ENCODE measurements at regions not wholly inside any gene's neighbourhood (a gene's known extent, or its start where the extent isn't known, plus 50 kb on each side); places are given as distances from the start of the nearest gene placed in this dataset.

DNA sequence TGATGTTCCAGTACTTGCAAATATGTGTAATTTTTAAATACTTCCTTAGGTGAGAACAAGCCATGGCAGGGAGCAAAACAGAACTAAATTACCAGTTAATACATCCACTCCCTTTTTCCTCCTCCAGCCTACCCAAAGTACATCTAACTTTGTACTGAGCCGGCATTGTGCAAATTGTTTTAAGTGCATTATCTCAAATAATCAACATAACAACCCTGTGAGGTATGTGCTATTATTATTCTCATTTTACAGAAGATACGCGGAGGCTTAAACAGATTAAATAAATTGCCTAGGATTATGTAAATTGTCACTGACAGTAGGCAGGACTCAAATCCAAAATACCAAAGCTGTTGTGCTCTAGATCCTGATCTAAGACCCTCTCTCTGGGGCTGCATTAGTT is 55.5 kb upstream of the KLF4 start:
- no peak overlapping the region for H3K27ac ChIP-seq
- TF ChIP-seq, protein P1, sequence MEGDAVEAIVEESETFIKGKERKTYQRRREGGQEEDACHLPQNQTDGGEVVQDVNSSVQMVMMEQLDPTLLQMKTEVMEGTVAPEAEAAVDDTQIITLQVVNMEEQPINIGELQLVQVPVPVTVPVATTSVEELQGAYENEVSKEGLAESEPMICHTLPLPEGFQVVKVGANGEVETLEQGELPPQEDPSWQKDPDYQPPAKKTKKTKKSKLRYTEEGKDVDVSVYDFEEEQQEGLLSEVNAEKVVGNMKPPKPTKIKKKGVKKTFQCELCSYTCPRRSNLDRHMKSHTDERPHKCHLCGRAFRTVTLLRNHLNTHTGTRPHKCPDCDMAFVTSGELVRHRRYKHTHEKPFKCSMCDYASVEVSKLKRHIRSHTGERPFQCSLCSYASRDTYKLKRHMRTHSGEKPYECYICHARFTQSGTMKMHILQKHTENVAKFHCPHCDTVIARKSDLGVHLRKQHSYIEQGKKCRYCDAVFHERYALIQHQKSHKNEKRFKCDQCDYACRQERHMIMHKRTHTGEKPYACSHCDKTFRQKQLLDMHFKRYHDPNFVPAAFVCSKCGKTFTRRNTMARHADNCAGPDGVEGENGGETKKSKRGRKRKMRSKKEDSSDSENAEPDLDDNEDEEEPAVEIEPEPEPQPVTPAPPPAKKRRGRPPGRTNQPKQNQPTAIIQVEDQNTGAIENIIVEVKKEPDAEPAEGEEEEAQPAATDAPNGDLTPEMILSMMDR (conservative IDR thresholded peaks at IDR 0.05) = no peak

DNA sequence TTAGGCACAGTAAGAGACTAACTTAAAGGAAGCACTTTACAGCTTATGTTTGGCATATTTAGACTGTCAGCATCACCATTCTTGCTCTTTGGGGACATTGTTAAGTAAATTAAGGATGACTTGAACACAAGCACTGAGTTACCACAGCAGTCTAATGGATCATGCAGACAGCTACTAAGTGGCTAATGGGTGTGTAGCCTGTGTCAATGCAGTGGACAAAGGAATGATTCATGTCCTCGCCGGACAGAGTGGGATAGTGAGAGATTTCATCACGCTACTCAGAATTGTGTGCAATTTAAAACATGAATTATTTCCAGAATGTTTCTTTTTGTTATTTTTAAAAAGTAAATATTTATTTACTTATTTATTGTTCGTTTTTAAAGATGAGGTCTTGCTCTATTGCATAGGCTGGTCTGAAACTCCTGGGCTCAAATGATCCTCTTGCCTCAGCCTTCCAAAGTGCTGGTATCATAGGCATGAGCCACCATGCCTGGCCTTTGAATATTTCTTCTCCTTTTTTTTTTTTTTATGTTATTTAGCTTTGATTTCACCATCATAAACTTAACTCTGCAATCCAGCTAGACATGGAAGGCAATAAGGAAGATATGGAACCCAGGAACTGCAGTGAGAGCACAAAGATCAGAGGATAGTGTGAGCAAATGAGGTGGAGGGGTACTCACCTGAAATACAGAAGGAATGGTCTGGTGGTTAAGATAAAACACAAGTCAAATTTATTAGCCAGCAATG is 53.0 kb upstream of the KLF4 start:
- TF ChIP-seq, protein P1 (conservative IDR thresholded peaks at IDR 0.05) = no peak
- no peak overlapping the region for H3K27ac ChIP-seq

DNA sequence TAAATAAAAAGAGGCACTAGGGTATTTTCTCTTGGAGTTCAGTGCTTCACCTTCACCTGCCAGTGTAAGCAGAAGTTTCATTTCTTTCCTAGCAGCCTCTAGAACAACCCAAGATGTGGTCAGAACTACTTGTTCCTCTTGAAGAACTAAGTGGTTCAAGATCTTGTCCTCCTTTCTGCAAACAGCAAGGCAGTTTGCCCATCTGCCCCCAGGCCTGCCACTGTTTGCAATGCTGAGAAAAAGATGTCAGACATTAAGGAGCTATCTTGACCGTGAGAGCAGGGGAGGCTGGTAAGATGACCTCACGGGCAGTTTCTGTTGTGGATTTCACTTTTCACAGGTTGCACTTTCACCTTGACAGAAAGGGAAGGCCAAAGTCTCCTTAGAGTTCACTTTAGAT is 52.0 kb upstream of the KLF4 start:
- TF ChIP-seq, protein P1 (conservative IDR thresholded peaks at IDR 0.05) = no peak

DNA sequence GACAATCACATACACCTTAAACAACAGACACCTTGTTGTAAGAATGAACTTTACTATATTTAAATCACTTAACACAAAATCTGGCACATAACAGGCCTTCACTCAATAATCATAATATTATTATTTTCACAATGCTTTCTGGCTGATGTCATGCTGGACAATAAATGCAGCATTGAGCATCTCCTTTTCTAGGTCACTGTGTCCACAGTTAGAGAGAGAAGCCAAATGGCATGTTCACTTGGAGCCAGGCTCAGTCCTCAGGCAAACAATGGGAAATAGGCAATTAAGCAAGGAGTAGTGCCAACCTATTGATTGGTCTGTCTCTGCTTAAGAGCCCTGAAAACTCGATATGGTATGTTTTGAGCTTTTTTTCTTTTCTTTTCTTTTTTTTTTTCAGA is 50.6 kb upstream of the KLF4 start:
- no peak overlapping the region for H3K27ac ChIP-seq
- TF ChIP-seq, protein P1 (conservative IDR thresholded peaks at IDR 0.05) = no peak

More for the DNA sequence above, 52.0 kb upstream of the KLF4 start:
- H3K27ac ChIP-seq = no peak overlapping the region

DNA sequence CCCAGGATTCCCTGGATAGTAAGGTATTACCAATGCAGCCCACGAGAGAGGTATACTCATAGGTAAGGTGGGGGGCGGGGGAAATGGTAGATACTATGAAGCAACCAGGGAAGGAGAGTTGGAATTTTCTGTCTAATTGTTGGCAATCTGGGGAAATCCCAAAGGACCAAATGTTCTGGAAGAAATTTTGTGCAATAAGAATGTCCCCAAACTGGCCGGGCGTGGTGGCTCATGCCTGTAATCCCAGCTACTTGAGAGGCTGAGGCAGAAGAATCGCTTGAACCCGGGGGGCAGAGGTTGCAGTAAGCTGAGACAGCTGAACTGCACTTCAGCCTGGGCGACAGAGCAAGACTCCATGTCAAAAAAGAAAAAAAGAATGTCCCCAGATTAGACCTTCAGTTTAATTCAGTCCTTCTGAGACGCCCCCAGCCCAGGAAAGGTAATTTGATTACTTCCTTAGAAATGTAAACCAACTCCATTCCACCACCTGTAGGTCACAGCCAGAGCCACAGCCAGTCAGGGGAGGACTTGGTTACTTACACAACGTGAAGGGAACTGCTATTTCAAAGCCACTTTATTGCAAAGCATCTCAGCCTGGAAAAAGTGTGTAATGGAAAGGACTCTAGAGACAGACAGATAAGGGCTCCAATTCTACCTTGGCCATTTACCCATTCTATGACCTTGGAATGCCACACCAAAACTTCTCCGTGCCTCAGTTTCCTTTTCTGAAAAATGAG is 50.0 kb upstream of the KLF4 start:
- H3K27ac ChIP-seq = no peak overlapping the region

More for the DNA sequence above, 50.0 kb upstream of the KLF4 start:
- TF ChIP-seq, protein P1 (conservative IDR thresholded peaks at IDR 0.05) = 0 out of 2 replicates have a peak, but pooled peaks have one; percentile 9
